HepG2 (cell line): ENCODE measurements at regions not wholly inside any gene's neighbourhood (a gene's known extent, or its start where the extent isn't known, plus 50 kb on each side); places are given as distances from the start of the nearest gene placed in this dataset.

Source experiments
- ATAC-seq: fragments of 200-7000 bp; cut with Tn5 transposase; 3 replicates; pipeline ENCODE4 v1.9.1; 2020; ENCODE audit warnings: mild to moderate bottlenecking, moderate library complexity
- BruUV-seq: library from RNA; stranded (reverse); fragments of 400-500 nt; replicated peaks from 2 replicates; lab custom pipeline; 2021; lab: Mats Ljungman, UMichigan
- CTCF ChIA-PET: fragments of 300-600 bp; formaldehyde crosslinking; extraction: SDS; loops from one replicate; lab custom pipeline; 2021; ENCODE audit warnings: low total read pairs, inconsistent platforms, low intra/inter-chr PET ratio; lab: Yijun Ruan, JAX
- POLR2A ChIA-PET: fragments of 350-600 bp; sonication (Branson Sonifier 250); formaldehyde crosslinking; loops from one replicate; lab custom pipeline; 2020; ENCODE audit warnings: antibody characterized with exemption, inconsistent platforms; lab: Yijun Ruan, JAX
- DNase-seq: peaks from one replicate; pipeline ENCODE4 v3.0.0-alpha.2; 2015; ENCODE audit warnings: low spot score
- FAIRE-seq: peaks from 3 replicates; lab custom pipeline; 2011; peaks lifted over from hg19 to GRCh38; lab: Jason Lieb, UNC
- H2AFZ ChIP-seq: one replicate; pipeline ENCODE4 v1.6.1; 2011; ENCODE audit warnings: low read length, inconsistent platforms
- H3K27ac ChIP-seq: fragments of 300-600 bp; 3 replicates; pipeline ENCODE4 v1.8.0; 2011; ENCODE audit warnings: mixed run types, mild to moderate bottlenecking, mixed read lengths, low read length, inconsistent platforms; ENCODE audit not compliant: insufficient read depth; ENCODE audit errors: extremely low read length
- H3K27me3 ChIP-seq, 2 experiments: fragments of 200-600 bp in 1 of 2; 2 replicates in 1 of 2; 3 replicates in 1 of 2; pipeline versions ENCODE4 v1.6.0 to v1.8.0; 2011; ENCODE audit warnings: low read length in 2 of 2, mild to moderate bottlenecking in 2 of 2, moderate library complexity in 2 of 2, inconsistent platforms in 1 of 2; ENCODE audit not compliant: insufficient read depth in 2 of 2, control insufficient read depth in 1 of 2
- H3K36me3 ChIP-seq, 2 experiments: fragments of 200-600 bp in 1 of 2; replicated peaks in 1 of 2; 2 replicates in 1 of 2; 3 replicates in 1 of 2; pipeline versions ENCODE4 v1.5.1 to v1.8.0; 2011; ENCODE audit warnings: low read length in 2 of 2, inconsistent platforms in 1 of 2; ENCODE audit not compliant: insufficient read depth in 2 of 2, control insufficient read depth in 1 of 2
- H3K4me1 ChIP-seq: 2 replicates; pipeline ENCODE4 v1.5.1; 2012; ENCODE audit warnings: low read length, inconsistent platforms; ENCODE audit not compliant: insufficient read depth
- H3K4me2 ChIP-seq: 2 replicates; pipeline ENCODE4 v1.6.0; 2011; ENCODE audit warnings: low read depth, low read length, inconsistent platforms
- H3K4me3 ChIP-seq, 3 experiments: fragments of 200-600 bp in 1 of 3; sonication (generic), shearing (Covaris generic) in 1 of 3; replicated peaks in 1 of 3; 2 replicates each; pipeline ENCODE4 v1.5.1; 2011 to 2016; ENCODE audit warnings: low read length in 3 of 3, inconsistent platforms in 2 of 3, low read depth in 2 of 3, mild to moderate bottlenecking in 2 of 3, control low read depth in 1 of 3, mixed read lengths in 1 of 3; ENCODE audit not compliant: insufficient read depth in 1 of 3
- H3K79me2 ChIP-seq: one replicate; pipeline ENCODE4 v1.6.1; 2011; ENCODE audit warnings: low read length, inconsistent platforms; ENCODE audit not compliant: insufficient read depth
- H3K9ac ChIP-seq: 2 replicates; pipeline ENCODE4 v1.6.0; 2011; ENCODE audit warnings: mild to moderate bottlenecking, low read depth, low read length, inconsistent platforms; ENCODE audit not compliant: insufficient read depth
- H3K9me3 ChIP-seq: 2 replicates; pipeline ENCODE4 v1.5.1; 2012; ENCODE audit warnings: mild to moderate bottlenecking, low read length
- H4K20me1 ChIP-seq: 2 replicates; pipeline ENCODE4 v1.6.0; 2011; ENCODE audit warnings: inconsistent platforms, mild to moderate bottlenecking, low read length, moderate library complexity; ENCODE audit not compliant: insufficient read depth
- HMG20A ChIP-seq: IDR thresholded peaks from 2 replicates; pipeline ENCODE4 v1.6.1; 2016; ENCODE audit warnings: borderline replicate concordance
- U2AF1 ChIP-seq: fragments of 200-400 bp; formaldehyde crosslinking; optimal IDR thresholded peaks from 2 replicates; pipeline ENCODE3; 2017; ENCODE audit warnings: mild to moderate bottlenecking, low read depth, low read length
- ZBED4 ChIP-seq: sonication (generic); formaldehyde crosslinking; IDR thresholded peaks from 2 replicates; pipeline ENCODE4 v1.4.0; 2020; ENCODE audit warnings: missing genetic modification reagents, borderline replicate concordance
- WGBS: methylation state at CpG from one replicate; pipeline ENCODE4 v1.1.6; 2017; ENCODE audit warnings: low lambda C conversion rate; 5-methylcytosine and 5-hydroxymethylcytosine counted together
- in situ Hi-C: cut with HindIII; loops from 2 replicates; pipeline ENCODE4 v1.10.0; 2017; ENCODE audit warnings: low pct_unique_long_range_greater_than_20kb; ENCODE audit not compliant: extremely low pct_ligation_motif_present
- intact Hi-C: fragments of 100-400 bp; cut with micrococcal nuclease; formaldehyde crosslinking; loops from one replicate; pipeline ENCODE4 v1.10.0; 2022; ENCODE audit not compliant: unreplicated experiment
- TF ChIP-seq, protein P1 (sequence below): sonication (generic); formaldehyde crosslinking; IDR thresholded peaks from one replicate; pipeline ENCODE4 v1.5.1; 2020; ENCODE audit warnings: mild to moderate bottlenecking, missing genetic modification reagents; ENCODE audit errors: not compliant biosample characterization

- intact Hi-C loops = no loop called here
- ATAC-seq = no peak
- no peak overlapping the region for H3K27ac ChIP-seq
Measured at GRCh38 chr13:34886987-34887386, 55.1 kb upstream of the NBEA start.

More at GRCh38 chr13:34886987-34887386, 55.1 kb upstream of the NBEA start:
- Histone ChIP-seq H3K36me3 (no peaks in the 10 kb centered on the region), H2AFZ (no peak overlapping the region), H3K4me3 (no peak overlapping the region), H3K9me3 (no peaks in the 10 kb centered on the region), H3K9ac (no peak overlapping the region), H3K27me3 (no peaks in the 10 kb centered on the region; a peak in 1 of 5 replicates), H3K79me2 (no peaks in the 10 kb centered on the region), H3K4me2 (no peak overlapping the region), H4K20me1 (no peaks in the 10 kb centered on the region), H3K4me1 (no peaks in the 10 kb centered on the region)
- WGBS = 3% methylated on average over 1 of the region's 1 CpG
- in situ Hi-C loops = no loop called here
- BruUV-seq = no TSS peak
- TF ChIP-seq, protein P1, sequence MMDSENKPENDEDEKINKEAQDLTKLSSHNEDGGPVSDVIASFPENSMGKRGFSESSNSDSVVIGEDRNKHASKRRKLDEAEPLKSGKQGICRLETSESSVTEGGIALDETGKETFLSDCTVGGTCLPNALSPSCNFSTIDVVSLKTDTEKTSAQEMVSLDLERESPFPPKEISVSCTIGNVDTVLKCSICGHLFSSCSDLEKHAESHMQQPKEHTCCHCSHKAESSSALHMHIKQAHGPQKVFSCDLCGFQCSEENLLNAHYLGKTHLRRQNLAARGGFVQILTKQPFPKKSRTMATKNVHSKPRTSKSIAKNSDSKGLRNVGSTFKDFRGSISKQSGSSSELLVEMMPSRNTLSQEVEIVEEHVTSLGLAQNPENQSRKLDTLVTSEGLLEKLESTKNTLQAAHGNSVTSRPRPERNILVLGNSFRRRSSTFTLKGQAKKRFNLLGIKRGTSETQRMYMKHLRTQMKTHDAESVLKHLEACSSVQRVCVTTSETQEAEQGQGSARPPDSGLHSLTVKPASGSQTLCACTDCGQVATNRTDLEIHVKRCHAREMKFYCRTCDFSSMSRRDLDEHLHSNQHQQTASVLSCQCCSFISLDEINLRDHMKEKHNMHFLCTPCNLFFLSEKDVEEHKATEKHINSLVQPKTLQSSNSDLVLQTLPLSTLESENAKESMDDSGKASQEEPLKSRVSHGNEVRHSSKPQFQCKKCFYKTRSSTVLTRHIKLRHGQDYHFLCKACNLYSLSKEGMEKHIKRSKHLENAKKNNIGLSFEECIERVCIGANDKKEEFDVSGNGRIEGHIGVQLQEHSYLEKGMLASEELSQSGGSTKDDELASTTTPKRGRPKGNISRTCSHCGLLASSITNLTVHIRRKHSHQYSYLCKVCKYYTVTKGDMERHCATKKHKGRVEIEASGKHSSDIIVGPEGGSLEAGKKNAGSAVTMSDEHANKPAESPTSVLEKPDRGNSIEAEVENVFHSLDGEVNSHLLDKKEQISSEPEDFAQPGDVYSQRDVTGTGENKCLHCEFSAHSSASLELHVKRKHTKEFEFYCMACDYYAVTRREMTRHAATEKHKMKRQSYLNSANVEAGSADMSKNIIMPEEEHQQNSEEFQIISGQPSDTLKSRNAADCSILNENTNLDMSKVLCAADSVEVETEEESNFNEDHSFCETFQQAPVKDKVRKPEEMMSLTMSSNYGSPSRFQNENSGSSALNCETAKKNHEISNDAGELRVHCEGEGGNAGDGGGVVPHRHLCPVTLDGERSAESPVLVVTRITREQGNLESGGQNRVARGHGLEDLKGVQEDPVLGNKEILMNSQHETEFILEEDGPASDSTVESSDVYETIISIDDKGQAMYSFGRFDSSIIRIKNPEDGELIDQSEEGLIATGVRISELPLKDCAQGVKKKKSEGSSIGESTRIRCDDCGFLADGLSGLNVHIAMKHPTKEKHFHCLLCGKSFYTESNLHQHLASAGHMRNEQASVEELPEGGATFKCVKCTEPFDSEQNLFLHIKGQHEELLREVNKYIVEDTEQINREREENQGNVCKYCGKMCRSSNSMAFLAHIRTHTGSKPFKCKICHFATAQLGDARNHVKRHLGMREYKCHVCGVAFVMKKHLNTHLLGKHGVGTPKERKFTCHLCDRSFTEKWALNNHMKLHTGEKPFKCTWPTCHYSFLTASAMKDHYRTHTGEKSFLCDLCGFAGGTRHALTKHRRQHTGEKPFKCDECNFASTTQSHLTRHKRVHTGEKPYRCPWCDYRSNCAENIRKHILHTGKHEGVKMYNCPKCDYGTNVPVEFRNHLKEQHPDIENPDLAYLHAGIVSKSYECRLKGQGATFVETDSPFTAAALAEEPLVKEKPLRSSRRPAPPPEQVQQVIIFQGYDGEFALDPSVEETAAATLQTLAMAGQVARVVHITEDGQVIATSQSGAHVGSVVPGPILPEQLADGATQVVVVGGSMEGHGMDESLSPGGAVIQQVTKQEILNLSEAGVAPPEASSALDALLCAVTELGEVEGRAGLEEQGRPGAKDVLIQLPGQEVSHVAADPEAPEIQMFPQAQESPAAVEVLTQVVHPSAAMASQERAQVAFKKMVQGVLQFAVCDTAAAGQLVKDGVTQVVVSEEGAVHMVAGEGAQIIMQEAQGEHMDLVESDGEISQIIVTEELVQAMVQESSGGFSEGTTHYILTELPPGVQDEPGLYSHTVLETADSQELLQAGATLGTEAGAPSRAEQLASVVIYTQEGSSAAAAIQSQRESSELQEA (CRISPR knock-in tag) = no peak
- TF ChIP-seq HMG20A (CRISPR knock-in tag) = no peak
- TF ChIP-seq U2AF1 = no peak
- no peak for TF ChIP-seq ZBED4 (CRISPR knock-in tag)
- ChIA-PET POLR2A (no interaction called here), CTCF (no interaction called here)
- no peak for DNase-seq
- no peak for FAIRE-seq
